GM19463 (cell line): ENCODE measurements at regions not wholly inside any gene's neighbourhood (a gene's known extent, or its start where the extent isn't known, plus 50 kb on each side); places are given as distances from the start of the nearest gene placed in this dataset.

ENCODE experiments used
- ATAC-seq: cut with Tn5 transposase; IDR thresholded peaks from one replicate; pipeline ENCODE4 v1.9.1; 2021; ENCODE audit warnings: mild to moderate bottlenecking, moderate library complexity; ENCODE audit not compliant: unreplicated experiment

DNA sequence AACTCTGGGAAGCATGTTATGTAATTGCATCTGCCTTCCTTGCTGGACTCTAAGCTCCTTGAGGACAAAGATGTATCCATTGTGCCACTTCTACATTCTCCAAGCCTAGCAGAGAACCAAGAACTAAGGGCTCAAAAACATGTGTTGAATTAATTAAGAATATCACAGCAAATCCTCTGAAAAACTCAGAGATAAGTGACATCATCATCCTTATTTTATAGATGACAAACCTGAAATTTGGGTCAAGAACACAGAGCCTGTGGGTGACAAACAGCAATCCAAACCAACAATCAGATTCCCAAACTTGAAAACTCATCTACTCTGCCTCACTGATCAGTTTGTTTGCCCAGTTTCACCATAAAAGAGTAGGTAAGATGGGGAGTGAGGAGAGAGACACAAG lies 503.6 kb upstream of the LRRN3 start:
- no peak for ATAC-seq

DNA sequence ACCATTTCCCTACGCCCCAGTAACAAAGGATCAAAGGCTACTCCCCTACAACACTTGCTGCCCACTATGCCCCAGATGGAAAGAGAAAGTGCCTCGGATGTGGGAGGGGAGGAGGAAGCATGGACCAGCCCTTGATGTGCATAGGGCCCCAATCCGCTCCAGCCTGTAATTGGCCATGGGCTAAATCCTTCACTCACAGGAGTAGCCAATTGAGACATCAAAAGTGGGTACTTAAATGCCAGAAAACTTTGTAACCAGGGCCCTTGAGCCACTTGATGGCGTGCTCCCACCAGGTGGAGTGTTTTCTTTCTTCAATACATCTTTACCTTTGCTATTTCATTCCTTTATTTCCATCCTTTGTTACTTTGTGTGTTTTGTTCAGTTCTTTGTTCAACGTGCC lies 500.5 kb upstream of the LRRN3 start:
- no peak for ATAC-seq

DNA sequence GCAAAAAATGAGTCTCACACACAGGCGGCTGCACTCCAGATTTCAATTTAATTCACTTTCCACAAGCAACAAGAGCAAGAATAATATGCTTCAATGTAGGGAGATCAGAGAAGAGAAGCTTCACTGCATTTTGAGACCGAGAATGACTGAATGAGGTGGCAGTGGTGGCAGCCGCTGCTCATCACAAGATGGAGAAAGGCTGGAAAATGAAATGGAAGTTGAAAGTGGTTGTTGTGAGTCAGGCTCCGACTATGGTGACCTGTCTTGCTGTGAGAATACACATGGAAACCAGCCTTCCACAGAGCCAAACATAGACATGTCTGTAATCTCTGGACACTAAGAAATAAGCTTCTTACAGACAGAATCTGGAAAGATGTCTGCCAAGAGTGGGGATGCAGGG lies 499.6 kb upstream of the LRRN3 start:
- no peak for ATAC-seq

DNA sequence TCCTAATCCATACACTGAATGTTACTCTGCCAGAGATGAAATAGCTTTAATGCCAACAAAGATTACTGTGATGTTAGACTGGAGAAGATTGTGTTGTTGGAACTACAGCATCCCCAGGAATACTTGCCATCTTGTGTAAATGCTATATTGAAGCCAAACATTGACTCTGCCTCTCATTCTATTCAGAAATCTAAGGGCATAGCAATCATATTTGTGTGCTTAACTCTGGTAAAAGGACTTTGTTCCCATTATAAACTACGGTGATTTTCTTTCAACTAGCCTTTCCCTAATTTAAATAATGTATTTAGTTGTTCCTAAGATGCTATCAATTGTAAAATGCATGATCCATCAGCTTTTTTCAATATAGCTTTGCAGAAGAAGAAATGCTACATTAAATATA lies 498.4 kb upstream of the LRRN3 start:
- no peak for ATAC-seq

DNA sequence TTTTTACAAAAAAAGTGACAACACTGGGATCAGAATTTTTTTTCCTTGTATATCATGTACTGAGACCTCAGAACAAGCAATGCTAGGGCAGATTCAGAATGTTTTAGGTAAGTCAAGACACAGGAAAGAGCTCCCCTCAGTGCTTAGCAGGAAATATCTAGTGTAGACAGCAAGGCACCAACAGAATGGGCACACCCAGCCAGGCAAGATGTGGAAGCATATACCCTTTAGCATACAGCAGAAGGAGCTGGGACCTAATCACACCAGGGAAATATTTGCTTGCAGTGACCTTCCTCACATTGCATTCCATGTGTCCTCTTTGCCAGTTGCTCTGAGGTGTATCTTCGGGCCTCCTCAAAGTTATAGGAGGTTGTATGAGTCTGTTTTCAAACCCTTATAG lies 497.6 kb upstream of the LRRN3 start:
- no peak for ATAC-seq

DNA sequence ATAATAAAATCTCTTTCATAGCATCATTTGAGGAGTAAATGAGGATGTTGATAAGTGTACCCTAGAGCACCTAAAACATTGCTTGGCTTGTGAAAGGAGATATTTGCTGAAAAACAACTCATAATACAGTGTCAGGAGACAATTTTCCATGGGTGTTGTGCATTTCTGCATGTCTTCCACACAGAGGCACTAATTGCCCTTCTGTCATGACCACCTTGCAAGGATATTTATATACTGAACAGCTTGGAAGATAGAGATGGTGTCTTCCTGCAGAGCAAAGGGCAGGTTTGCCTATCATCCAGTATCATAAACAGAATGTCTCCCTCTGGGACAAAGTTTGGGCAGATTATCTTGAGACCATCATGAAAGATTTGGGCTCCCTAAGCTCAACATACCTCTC lies 495.2 kb upstream of the LRRN3 start:
- ATAC-seq, result no peak

DNA sequence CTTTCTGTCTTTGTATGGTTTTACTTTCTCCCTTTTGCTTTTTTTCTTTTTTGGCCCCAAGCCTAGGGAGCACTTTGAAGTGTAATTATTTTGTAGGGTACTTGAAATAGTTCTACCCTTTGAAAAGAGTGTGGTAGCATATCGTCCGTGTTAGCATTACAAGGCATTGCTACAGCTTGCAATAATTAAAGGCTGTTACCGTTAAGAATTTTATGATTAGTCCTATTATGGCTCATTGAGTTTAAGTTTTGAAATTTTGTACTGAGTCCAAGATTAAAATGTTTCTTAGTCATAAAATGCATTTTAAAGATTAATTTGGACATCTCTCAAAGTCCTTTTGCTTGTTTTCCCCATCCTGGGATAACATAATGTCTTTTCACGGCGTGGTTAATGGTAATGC lies 490.0 kb upstream of the LRRN3 start:
- no peak for ATAC-seq

DNA sequence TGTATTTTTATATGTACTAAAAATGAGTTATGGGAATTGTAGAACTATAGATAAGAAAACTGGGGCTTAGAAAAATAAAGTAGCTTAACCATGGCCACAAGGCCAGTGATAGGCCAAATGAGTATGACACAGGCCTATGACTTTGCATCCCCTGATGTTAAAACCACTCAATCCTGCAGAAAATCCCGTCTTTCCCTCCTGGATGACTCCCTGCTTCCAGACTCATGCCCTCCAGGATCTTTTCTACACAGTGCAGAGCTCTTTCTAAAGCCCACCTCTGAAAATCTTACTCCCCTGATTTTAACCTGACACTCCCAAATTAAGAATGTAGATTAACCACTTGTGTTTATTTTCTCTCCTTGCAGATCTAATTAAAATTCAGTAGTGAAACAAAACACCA lies 489.2 kb upstream of the LRRN3 start:
- ATAC-seq, result no peak

DNA sequence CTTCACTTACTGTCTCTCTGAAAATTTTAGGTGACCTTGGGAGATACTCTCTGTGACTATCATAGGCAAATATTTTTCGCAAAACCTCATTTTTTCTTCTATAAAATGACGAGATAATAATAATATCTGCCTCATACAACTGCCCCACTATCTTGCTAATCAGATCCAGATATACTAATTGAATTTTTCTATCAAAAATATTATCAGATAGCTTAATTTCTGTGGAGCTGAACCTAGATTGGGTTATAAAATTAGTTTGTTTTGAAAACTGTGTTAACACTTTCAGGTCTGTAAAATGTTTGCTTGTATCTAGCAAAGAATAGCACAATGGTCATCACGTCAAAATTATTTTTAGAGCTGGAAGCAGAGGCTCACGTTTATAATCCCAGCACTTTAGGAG lies 486.7 kb upstream of the LRRN3 start:
- no peak for ATAC-seq

DNA sequence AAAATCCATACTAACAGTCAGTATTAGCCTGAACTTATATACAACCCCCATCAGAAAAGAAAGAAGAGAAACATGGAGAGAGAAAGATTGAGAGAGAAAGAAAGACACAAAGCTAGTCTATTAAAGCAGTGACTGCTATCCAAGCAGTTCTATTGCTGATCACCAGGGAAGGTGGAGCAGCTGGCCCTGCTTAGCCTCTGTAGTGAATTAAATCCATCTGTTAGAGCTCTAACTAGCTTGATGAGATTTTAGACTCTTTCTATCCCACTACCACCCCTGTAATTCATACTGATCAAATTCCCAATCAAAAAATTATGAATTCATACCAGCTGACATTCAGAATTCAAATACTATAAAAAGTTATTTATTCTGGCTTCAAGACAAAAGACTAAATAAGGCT lies 486.0 kb upstream of the LRRN3 start:
- ATAC-seq, result no peak

DNA sequence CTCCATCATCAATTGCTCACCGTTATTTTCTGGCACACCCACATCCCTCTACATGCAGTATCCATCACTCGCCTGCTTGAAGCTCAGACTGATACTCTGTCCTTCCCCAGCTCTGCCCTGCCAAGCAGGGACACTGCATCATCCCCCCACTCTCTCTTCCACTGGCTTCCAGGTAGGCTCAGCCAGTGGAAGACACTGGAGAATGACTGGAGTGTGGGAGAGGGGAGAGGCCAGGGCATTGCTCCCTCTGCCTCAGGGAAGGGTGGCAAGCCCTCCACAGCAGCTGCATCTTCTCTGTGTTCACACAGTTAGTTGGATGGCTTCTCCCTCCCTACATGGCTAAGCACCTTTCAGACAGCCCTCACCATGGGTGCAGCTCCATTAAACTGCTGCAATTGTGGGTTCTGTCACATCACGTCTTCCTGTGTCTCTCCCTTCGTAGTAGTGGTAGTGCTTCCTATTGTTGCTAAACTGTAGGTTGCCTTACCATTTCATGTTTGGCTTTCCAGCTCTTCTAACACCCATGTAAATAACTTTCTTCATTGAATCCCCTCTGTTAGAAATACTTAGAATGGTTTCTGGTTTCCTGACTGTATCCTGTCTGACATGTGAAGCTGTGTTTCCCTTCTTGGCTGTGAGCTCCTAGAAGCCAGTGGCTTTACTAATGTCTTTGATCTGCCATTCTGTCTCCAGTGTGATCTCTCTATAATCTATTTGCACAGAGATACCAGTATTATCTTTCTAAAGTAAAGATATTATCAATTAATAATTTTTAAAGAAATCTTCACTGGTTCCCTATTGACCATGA lies 483.7 kb upstream of the LRRN3 start:
- no peak for ATAC-seq

DNA sequence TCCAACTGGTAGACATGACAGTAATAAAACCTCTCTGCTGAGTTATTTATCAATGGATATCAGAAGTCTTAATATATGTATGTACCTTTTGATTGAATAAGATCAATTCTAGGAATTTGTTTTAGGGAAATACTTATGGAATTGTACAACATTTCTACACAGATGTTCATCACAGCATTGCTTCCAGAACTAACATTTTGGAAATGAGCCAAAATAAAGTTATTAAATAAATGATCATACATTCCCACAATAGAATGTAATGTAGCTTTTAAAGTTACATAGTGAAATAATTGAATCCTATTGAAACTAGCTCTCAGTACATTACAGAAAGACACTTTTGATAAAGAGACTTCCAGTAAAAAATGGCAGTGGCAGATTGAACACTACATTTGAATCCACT lies 481.6 kb upstream of the LRRN3 start:
- ATAC-seq, result no peak

DNA sequence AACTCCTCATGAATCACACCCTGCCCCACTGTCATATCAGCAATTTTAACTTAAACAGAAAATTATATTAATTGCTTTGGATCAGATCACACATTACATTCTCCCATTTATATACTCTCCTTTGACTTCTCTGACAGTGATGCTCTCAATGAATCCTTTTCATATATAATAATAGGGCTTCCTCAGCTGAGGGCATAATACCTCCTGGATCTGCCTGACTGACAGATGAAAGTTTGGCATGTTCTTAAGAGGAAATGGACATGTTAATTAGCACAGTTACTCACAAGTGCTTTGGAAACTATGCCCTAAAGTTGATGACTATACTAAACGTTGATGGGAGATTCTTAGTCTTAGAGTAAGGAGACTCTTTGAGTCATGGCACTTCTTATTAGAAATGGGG lies 478.2 kb upstream of the LRRN3 start:
- no peak for ATAC-seq
